ENCODE measurements at regions not wholly inside any gene's neighbourhood (a gene's known extent, or its start where the extent isn't known, plus 50 kb on each side); places are given as distances from the start of the nearest gene placed in this dataset.
"Not testable (repeated sequence)": the region's sequence is repeated elsewhere in the genome, so short reads cannot be mapped to it uniquely, and the experiment has no call there.

GRCh38 chr2:2582998-2583545 is 252.0 kb upstream of the MYT1L start:
- no peaks in the 10 kb centered on the region for H3K36me3 ChIP-seq (ENCODE audit: insufficient read depth, low read length)
- H3K79me2 ChIP-seq (ENCODE audit: insufficient read depth, low read depth, low read length) = no peaks in the 10 kb centered on the region
- BruUV-seq (replicated peaks) = no TSS peak
- TF ChIP-seq CTCF (conservative IDR thresholded peaks at IDR 0.05; ENCODE audit: low read length) = no peak
- TF ChIP-seq EZH2phosphoT487 (IDR thresholded peaks at IDR 0.05; ENCODE audit: borderline replicate concordance, low read depth, low read length) = no peak
- ChIA-PET POLR2A (interaction anchor here (1.6 kb wide), 1 partner anchor 19 kb away, joined by 3 read pairs; no protein-coding TSS in a partner anchor), CTCF (ENCODE audit: unreplicated experiment) (no interaction called here)
- no peaks in the 10 kb centered on the region for H4K20me1 ChIP-seq (ENCODE audit: insufficient read depth, low read length)
- H3K9me3 ChIP-seq (ENCODE audit: low read length) = no peaks in the 10 kb centered on the region
- no peaks in the 10 kb centered on the region for H3K9me2 ChIP-seq (ENCODE audit: insufficient read depth, low read length)
- H3K27ac ChIP-seq (ENCODE audit: low read depth, low read length, poor library complexity, severe bottlenecking) = no peak overlapping the region
- no peak overlapping the region for H2AFZ ChIP-seq (ENCODE audit: low read length)
- H3K4me3 ChIP-seq (ENCODE audit: low read depth, low read length, poor library complexity, severe bottlenecking) = no peak overlapping the region
- intact Hi-C loops (cut with micrococcal nuclease; ENCODE audit: unreplicated experiment) = no loop called here
- DNase-seq (ENCODE audit: low spot score) = no peak
- no peak overlapping the region for H3K4me2 ChIP-seq (ENCODE audit: low read length)
- no peaks in the 10 kb centered on the region for H3K4me1 ChIP-seq (ENCODE audit: insufficient read depth, low read length, poor library complexity, severe bottlenecking)

GRCh38 chr2:2581331-2582159 is 250.5 kb upstream of the MYT1L start:
- CTCF ChIA-PET (ENCODE audit: unreplicated experiment) = no interaction called here
- Histone ChIP-seq H3K4me2 (ENCODE audit: low read length) (no peak overlapping the region), H2AFZ (ENCODE audit: low read length) (no peak overlapping the region), H3K4me3 (ENCODE audit: low read depth, low read length, poor library complexity, severe bottlenecking) (no peak overlapping the region), H4K20me1 (ENCODE audit: insufficient read depth, low read length) (no peaks in the 10 kb centered on the region), H3K4me1 (ENCODE audit: insufficient read depth, low read length, poor library complexity, severe bottlenecking) (no peaks in the 10 kb centered on the region), H3K79me2 (ENCODE audit: insufficient read depth, low read depth, low read length) (no peaks in the 10 kb centered on the region), H3K36me3 (ENCODE audit: insufficient read depth, low read length) (no peaks in the 10 kb centered on the region), H3K9me2 (ENCODE audit: insufficient read depth, low read length) (no peaks in the 10 kb centered on the region), H3K9me3 (ENCODE audit: low read length) (no peaks in the 10 kb centered on the region), H3K27ac (ENCODE audit: low read depth, low read length, poor library complexity, severe bottlenecking) (no peak overlapping the region)
- POLR2A ChIA-PET = no interaction called here
- DNase-seq (ENCODE audit: low spot score) = no peak
- TF ChIP-seq EZH2phosphoT487 (IDR thresholded peaks at IDR 0.05; ENCODE audit: borderline replicate concordance, low read depth, low read length) = no peak
- intact Hi-C loops (cut with micrococcal nuclease; ENCODE audit: unreplicated experiment) = no loop called here
- no TSS peak for BruUV-seq (replicated peaks)

GRCh38 chr2:2580841-2581240 is 249.8 kb upstream of the MYT1L start:
- H2AFZ ChIP-seq (ENCODE audit: low read length); POLR2A ChIA-PET; intact Hi-C loops (cut with micrococcal nuclease; ENCODE audit: unreplicated experiment); H3K4me3 ChIP-seq (ENCODE audit: low read depth, low read length, poor library complexity, severe bottlenecking); H3K4me1 ChIP-seq (ENCODE audit: insufficient read depth, low read length, poor library complexity, severe bottlenecking); H3K4me2 ChIP-seq (ENCODE audit: low read length); H3K36me3 ChIP-seq (ENCODE audit: insufficient read depth, low read length); H3K9me3 ChIP-seq (ENCODE audit: low read length); H3K79me2 ChIP-seq (ENCODE audit: insufficient read depth, low read depth, low read length); DNase-seq (ENCODE audit: low spot score); H4K20me1 ChIP-seq (ENCODE audit: insufficient read depth, low read length); BruUV-seq (replicated peaks); H3K27ac ChIP-seq (ENCODE audit: low read depth, low read length, poor library complexity, severe bottlenecking); H3K9me2 ChIP-seq (ENCODE audit: insufficient read depth, low read length); CTCF ChIA-PET (ENCODE audit: unreplicated experiment): not testable (repeated sequence)
